Urinary bladder (tissue), 3 donors: ENCODE measurements at regions not wholly inside any gene's neighbourhood (a gene's known extent, or its start where the extent isn't known, plus 50 kb on each side); places are given as distances from the start of the nearest gene placed in this dataset.

Source experiments
- DNase-seq: peaks from one replicate; pipeline ENCODE4 v3.0.0-alpha.2; 2015; ENCODE audit errors: extremely low spot score
- H3K27ac ChIP-seq: one replicate; pipeline ENCODE4 v1.5.1; 2013; ENCODE audit warnings: low read depth, mild to moderate bottlenecking, moderate library complexity
- H3K36me3 ChIP-seq: one replicate; pipeline ENCODE4 v1.6.1; 2013; ENCODE audit warnings: mild to moderate bottlenecking, moderate library complexity; ENCODE audit not compliant: insufficient read depth
- H3K4me1 ChIP-seq: one replicate; pipeline ENCODE4 v1.6.1; 2013; ENCODE audit warnings: mild to moderate bottlenecking, moderate library complexity; ENCODE audit not compliant: insufficient read depth
- H3K4me3 ChIP-seq: one replicate; pipeline ENCODE4 v1.5.1; 2013; ENCODE audit warnings: low read depth, low read length
- WGBS: extraction: QIAGEN DNeasy Blood & Tissue Kit; methylation state at CpG from one replicate; pipeline ENCODE4 v1.1.7; 2013; 5-methylcytosine and 5-hydroxymethylcytosine counted together
- donor health status: healthy with polysubstance abuse.
- donor health status: healthy.

GRCh38 chr12:24036438-24037216 is 87.2 kb upstream of the SOX5 start:
- Histone ChIP-seq H3K4me1 (no peaks in the 10 kb centered on the region), H3K4me3 (no peak overlapping the region), H3K36me3 (no peaks in the 10 kb centered on the region), H3K27ac (no peak overlapping the region)
- DNase-seq: no peak
- WGBS: 86% methylated on average over 3 of the region's 3 CpGs

- 94% methylated on average over 3 of the region's 3 CpGs for WGBS
- H3K27ac ChIP-seq: no peak overlapping the region
Observed at GRCh38 chr12:24034894-24035293, 85.4 kb upstream of the SOX5 start.

GRCh38 chr12:24034160-24034559 is 84.7 kb upstream of the SOX5 start:
- no peaks in the 10 kb centered on the region for H3K4me1 ChIP-seq
- no peak overlapping the region for H3K27ac ChIP-seq
- H3K36me3 ChIP-seq: no peaks in the 10 kb centered on the region
- WGBS: 75% methylated on average over 3 of the region's 3 CpGs
- no peak for DNase-seq
- H3K4me3 ChIP-seq: no peak overlapping the region

More at GRCh38 chr12:24034894-24035293, 85.4 kb upstream of the SOX5 start:
- Histone ChIP-seq H3K4me1 (no peaks in the 10 kb centered on the region), H3K36me3 (no peaks in the 10 kb centered on the region), H3K4me3 (no peak overlapping the region)
- DNase-seq: no peak

GRCh38 chr12:24027352-24027751 is 77.9 kb upstream of the SOX5 start:
- H3K27ac ChIP-seq: no peak overlapping the region
- no peaks in the 10 kb centered on the region for H3K4me1 ChIP-seq
- no peaks in the 10 kb centered on the region for H3K36me3 ChIP-seq
- DNase-seq: no peak
- 62% methylated on average over 3 of the region's 3 CpGs for WGBS
- no peak overlapping the region for H3K4me3 ChIP-seq

GRCh38 chr12:24025153-24025798 is 75.8 kb upstream of the SOX5 start:
- Histone ChIP-seq H3K27ac (no peak overlapping the region), H3K4me1 (no peaks in the 10 kb centered on the region), H3K4me3 (no peak overlapping the region), H3K36me3 (no peaks in the 10 kb centered on the region)
- 77% methylated on average over 3 of the region's 3 CpGs for WGBS
- no peak for DNase-seq

- Histone ChIP-seq H3K36me3 (no peaks in the 10 kb centered on the region), H3K27ac (no peak overlapping the region), H3K4me3 (no peak overlapping the region), H3K4me1 (no peaks in the 10 kb centered on the region)
- DNase-seq: no peak
Observed at GRCh38 chr12:24023081-24023480, 73.6 kb upstream of the SOX5 start.

GRCh38 chr12:24021164-24021502 is 71.7 kb upstream of the SOX5 start:
- Histone ChIP-seq H3K4me3 (no peak overlapping the region), H3K36me3 (no peaks in the 10 kb centered on the region), H3K4me1 (no peaks in the 10 kb centered on the region), H3K27ac (no peak overlapping the region)
- DNase-seq: no peak
- WGBS: 96% methylated on average over 4 of the region's 4 CpGs

GRCh38 chr12:24020397-24021163 is 71.1 kb upstream of the SOX5 start:
- H3K4me1 ChIP-seq: no peaks in the 10 kb centered on the region
- H3K36me3 ChIP-seq: no peaks in the 10 kb centered on the region
- 85% methylated on average over 11 of the region's 11 CpGs for WGBS
- no peak for DNase-seq
- H3K4me3 ChIP-seq: no peak overlapping the region
- H3K27ac ChIP-seq: no peak overlapping the region

GRCh38 chr12:24015833-24016160 is 66.3 kb upstream of the SOX5 start:
- DNase-seq: no peak
- Histone ChIP-seq H3K4me3 (no peak overlapping the region), H3K36me3 (no peaks in the 10 kb centered on the region), H3K27ac (no peak overlapping the region), H3K4me1 (no peaks in the 10 kb centered on the region)
- 95% methylated on average over 2 of the region's 2 CpGs for WGBS

GRCh38 chr12:24014915-24015832 is 65.7 kb upstream of the SOX5 start:
- whole genome bisulfite sequencing: 88% methylated on average over 10 of the region's 10 CpGs
- no peak overlapping the region for H3K27ac ChIP-seq

GRCh38 chr12:24014240-24014639 is 64.8 kb upstream of the SOX5 start:
- no peak for DNase-seq
- Histone ChIP-seq H3K36me3 (no peaks in the 10 kb centered on the region), H3K4me1 (no peaks in the 10 kb centered on the region), H3K27ac (no peak overlapping the region), H3K4me3 (no peak overlapping the region)
- 94% methylated on average over 4 of the region's 4 CpGs for WGBS

More at GRCh38 chr12:24014915-24015832, 65.7 kb upstream of the SOX5 start:
- no peaks in the 10 kb centered on the region for H3K4me1 ChIP-seq
- H3K4me3 ChIP-seq: no peak overlapping the region
- DNase-seq: no peak
- no peaks in the 10 kb centered on the region for H3K36me3 ChIP-seq

- no peak overlapping the region for H3K4me3 ChIP-seq
- 99% methylated on average over 1 of the region's 1 CpG for WGBS
- no peaks in the 10 kb centered on the region for H3K36me3 ChIP-seq
- H3K4me1 ChIP-seq: no peaks in the 10 kb centered on the region
- DNase-seq: no peak
- no peak overlapping the region for H3K27ac ChIP-seq
Observed at GRCh38 chr12:24012528-24012927, 63.1 kb upstream of the SOX5 start.

- WGBS: 93% methylated on average over 3 of the region's 3 CpGs
- H3K4me3 ChIP-seq: no peak overlapping the region
- no peaks in the 10 kb centered on the region for H3K4me1 ChIP-seq
- H3K27ac ChIP-seq: no peak overlapping the region
- no peak for DNase-seq
- H3K36me3 ChIP-seq: no peaks in the 10 kb centered on the region
Observed at GRCh38 chr12:24011927-24012507, 62.5 kb upstream of the SOX5 start.
